GM19452 (cell line): ENCODE measurements at regions not wholly inside any gene's neighbourhood (a gene's known extent, or its start where the extent isn't known, plus 50 kb on each side); places are given as distances from the start of the nearest gene placed in this dataset.
"Not testable (repeated sequence)": the region's sequence is repeated elsewhere in the genome, so short reads cannot be mapped to it uniquely, and the experiment has no call there.

ENCODE experiments used
- ATAC-seq: cut with Tn5 transposase; IDR thresholded peaks from one replicate; pipeline ENCODE4 v1.9.1; 2021; ENCODE audit not compliant: unreplicated experiment

DNA sequence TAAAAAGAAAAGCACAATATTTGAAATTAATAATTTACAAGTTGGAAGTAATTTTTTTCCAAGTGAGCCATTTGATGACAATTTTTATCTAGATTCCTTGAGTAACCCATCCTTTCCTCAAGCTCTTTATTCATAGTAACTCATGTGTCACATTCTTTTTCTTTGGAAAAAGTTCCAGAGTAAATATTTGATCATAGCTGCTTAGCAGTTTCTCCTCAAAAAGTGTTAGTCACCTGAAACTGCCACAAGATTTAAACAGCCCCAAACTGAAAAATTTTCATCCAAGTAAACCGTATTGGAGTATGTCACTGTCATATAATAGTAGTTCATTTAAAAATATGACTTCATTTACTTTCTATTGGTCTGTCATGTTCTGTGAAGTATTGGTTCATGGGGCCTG lies 94.6 kb upstream of the CASK start:
- no peak for ATAC-seq

DNA sequence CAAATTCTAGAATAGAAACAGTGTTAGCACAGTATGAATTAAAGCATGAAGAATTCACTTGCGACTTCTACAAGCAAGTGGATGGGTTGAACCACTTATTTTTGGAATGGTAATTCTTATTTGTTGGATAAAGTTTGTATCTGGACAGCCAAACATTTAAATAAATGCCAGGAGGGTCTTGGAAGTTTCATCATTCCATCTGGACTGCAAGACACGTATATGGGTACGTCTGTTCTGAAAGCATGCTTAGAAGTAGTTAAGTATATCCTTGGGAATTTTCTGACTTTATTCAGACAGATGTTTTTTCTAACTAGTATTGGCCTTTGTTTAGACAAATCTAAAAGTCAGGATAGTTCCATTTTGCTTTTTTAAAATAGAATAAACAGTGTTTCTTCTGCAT lies 77.5 kb upstream of the CASK start:
- ATAC-seq, result no peak

DNA sequence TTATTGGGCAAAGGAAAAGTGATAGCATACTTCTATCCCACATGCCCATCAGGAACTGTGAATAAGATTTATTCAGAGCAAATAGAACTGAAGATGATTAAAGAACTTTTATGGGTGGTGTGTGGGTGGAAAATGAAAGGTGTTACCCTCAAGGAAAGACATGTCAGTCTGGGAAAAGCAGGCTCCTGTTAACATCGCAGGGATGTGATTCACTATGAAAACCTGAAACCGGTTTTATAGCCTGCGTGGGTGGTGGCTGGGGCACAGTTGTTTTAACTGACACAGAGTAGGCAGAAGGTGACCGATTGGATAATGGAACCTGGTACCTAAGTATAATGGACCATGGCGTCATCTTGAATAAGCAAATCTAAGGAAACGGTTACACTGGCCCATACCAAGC lies 61.3 kb upstream of the CASK start:
- no peak for ATAC-seq

DNA sequence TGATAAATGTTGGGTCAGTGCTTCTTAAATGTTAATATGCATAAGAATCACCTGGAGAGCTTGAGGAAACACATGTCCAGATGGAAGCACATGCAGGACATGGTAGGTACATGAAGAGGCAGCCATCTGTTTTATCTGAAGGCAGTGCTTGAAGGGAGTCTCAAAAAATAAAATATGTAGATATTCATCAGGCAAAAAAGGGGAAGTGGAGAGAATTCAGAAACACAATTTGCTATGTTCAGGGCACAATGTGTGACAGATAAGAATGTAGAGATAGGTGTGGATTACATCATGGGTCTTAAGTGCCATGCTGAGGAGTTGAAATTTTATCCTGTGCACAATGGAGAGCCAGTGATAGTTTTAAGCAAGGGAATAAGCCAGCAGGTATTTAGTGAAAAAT lies 59.6 kb upstream of the CASK start:
- no peak for ATAC-seq

DNA sequence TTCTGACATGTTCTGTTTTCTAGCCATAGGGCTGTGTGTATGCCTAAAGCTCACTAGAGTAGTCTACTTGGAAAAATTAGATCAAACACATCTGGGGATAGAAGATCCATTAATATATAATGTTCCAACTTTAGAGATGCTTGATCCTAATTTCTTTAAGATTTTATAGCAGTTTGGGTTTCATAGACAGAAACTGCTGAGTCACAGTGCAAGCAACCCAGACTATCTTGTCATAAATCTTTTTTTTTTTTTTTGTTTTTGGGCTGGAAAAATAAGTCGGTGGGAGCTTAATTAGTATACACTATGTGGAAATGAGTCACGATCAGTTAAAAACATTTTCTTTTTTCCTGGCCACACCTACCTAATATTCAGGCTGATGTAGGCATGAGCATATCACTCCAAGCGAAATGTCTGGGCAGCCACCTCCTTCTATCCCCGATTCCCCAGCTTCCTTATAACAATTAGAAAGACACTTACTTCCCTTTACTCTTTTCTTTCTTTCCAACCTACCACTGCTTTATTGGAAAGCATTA lies 58.2 kb upstream of the CASK start:
- ATAC-seq, result no peak

DNA sequence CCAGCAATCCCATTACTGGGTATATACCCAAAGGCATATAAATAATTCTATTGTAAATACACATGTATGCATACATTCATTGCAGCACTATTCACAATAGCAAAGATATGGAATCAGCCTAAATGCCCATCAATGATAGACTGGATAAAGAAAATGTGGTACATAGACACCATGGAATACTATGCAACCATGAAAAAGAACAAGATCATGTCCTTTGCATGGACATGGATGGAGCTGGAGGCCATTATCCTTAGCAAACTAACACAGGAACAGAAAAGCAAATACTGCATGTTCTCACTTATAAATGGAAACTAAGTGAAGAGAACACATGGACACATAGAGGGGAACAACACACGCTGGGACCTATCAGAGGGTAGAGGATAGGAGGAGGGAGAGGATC lies 51.3 kb upstream of the CASK start:
- ATAC-seq, result not testable (repeated sequence)

DNA sequence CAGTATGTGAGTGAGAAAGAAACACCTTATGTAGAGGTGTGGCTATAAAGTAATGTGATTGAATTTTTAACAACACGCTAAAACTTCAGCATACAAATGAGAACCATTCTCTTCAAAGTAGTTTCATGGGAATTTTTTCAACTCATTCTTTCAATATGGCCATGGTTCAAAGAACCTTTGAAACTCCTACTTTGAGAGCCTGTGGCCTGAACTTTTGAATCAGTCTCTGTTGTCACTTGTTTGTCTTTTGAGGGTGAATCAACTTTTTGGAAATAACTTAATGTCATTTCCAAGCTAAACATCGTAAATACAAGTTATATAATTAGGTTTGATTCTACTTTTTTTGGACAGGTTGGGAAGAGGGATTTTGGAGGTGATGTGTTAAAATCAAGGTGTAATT lies 49.9 kb upstream of the CASK start:
- no peak for ATAC-seq
